MM.1S (cell line): ENCODE measurements at regions not wholly inside any gene's neighbourhood (a gene's known extent, or its start where the extent isn't known, plus 50 kb on each side); places are given as distances from the start of the nearest gene placed in this dataset.

Experiments
- DNase-seq: peaks from one replicate; pipeline ENCODE4 v3.0.0-alpha.2; 2015
- H2AFZ ChIP-seq: fragments of 300-600 bp; sonication (generic); 2 replicates; pipeline ENCODE4 v1.6.0; 2016; ENCODE audit warnings: antibody characterized with exemption, low read length
- H3F3A ChIP-seq: fragments of 300-600 bp; sonication (generic); 2 replicates; pipeline ENCODE4 v1.6.1; 2016; ENCODE audit warnings: mild to moderate bottlenecking, antibody characterized with exemption, low read length, moderate library complexity, mixed read lengths; ENCODE audit not compliant: insufficient read depth
- H3K27ac ChIP-seq: fragments of 300-600 bp; sonication (generic); 2 replicates; pipeline ENCODE4 v1.5.1; 2016; ENCODE audit warnings: mild to moderate bottlenecking, low read length
- H3K27me3 ChIP-seq: fragments of 300-600 bp; sonication (generic); replicated peaks from 2 replicates; pipeline ENCODE4 v1.6.0; 2016; ENCODE audit warnings: low read length; ENCODE audit not compliant: insufficient read depth
- H3K36me3 ChIP-seq: fragments of 300-600 bp; sonication (generic); replicated peaks from 2 replicates; pipeline ENCODE4 v1.6.1; 2016; ENCODE audit warnings: mild to moderate bottlenecking, low read length, mixed read lengths; ENCODE audit not compliant: insufficient read depth
- H3K4me1 ChIP-seq: fragments of 300-600 bp; sonication (generic); 2 replicates; pipeline ENCODE4 v1.6.1; 2016; ENCODE audit warnings: low read length, mixed read lengths
- H3K4me2 ChIP-seq: fragments of 300-600 bp; sonication (generic); 2 replicates; pipeline ENCODE4 v1.6.0; 2016; ENCODE audit warnings: low read depth, low read length
- H3K4me3 ChIP-seq: fragments of 300-600 bp; sonication (generic); 2 replicates; pipeline ENCODE4 v1.5.1; 2016; ENCODE audit warnings: low read length, mixed read lengths
- H3K79me2 ChIP-seq: fragments of 300-600 bp; sonication (generic); 2 replicates; pipeline ENCODE4 v1.6.1; 2016; ENCODE audit warnings: mixed run types, low read length, mixed read lengths
- H3K9ac ChIP-seq: fragments of 300-600 bp; sonication (generic); 2 replicates; pipeline ENCODE4 v1.6.1; 2016; ENCODE audit warnings: low read length, mixed read lengths
- H3K9me2 ChIP-seq: fragments of 300-600 bp; sonication (generic); replicated peaks from 2 replicates; pipeline ENCODE4 v1.6.1; 2016; ENCODE audit warnings: mild to moderate bottlenecking, low read length, mixed read lengths; ENCODE audit not compliant: insufficient read depth
- H3K9me3 ChIP-seq: fragments of 300-600 bp; sonication (generic); replicated peaks from 2 replicates; pipeline ENCODE4 v1.6.1; 2016; ENCODE audit warnings: mild to moderate bottlenecking, low read length, mixed read lengths; ENCODE audit not compliant: insufficient read depth
- H4K20me1 ChIP-seq: fragments of 300-600 bp; sonication (generic); 2 replicates; pipeline ENCODE4 v1.6.1; 2016; ENCODE audit warnings: mild to moderate bottlenecking, low read length, moderate library complexity, mixed read lengths; ENCODE audit not compliant: insufficient read depth
- CTCF ChIP-seq: fragments of 300-600 bp; sonication (generic); IDR thresholded peaks from 2 replicates; pipeline ENCODE4 v1.5.1; 2016; ENCODE audit warnings: antibody characterized with exemption, low read length, mixed read lengths
- EZH2 ChIP-seq: fragments of 300-600 bp; sonication (generic); optimal IDR thresholded peaks from 2 replicates; pipeline ENCODE3; 2017; ENCODE audit warnings: low read depth, mild to moderate bottlenecking, antibody characterized with exemption, low read length, mixed read lengths
- EZH2phosphoT487 ChIP-seq: fragments of 300-600 bp; sonication (generic); IDR thresholded peaks from 2 replicates; pipeline ENCODE4 v1.6.1; 2018; ENCODE audit warnings: antibody characterized with exemption, low read length

GRCh38 chr17:77323413-77324171 lies 182.8 kb downstream of the SEC14L1 start:
- no peak for TF ChIP-seq CTCF
- Histone ChIP-seq H3K4me3 (no peak overlapping the region), H3K36me3 (no peaks in the 10 kb centered on the region), H3K27me3 (no peaks in the 10 kb centered on the region), H4K20me1 (peaks cover 11% of the 10 kb centered on the region), H3K9me3 (no peaks in the 10 kb centered on the region), H3K9me2 (no peaks in the 10 kb centered on the region), H2AFZ (no peak overlapping the region), H3F3A (peaks cover 36% of the 10 kb centered on the region), H3K9ac (no peak overlapping the region), H3K79me2 (peaks cover 87% of the 10 kb centered on the region), H3K4me1 (peaks cover 40% of the 10 kb centered on the region), H3K4me2 (peak overlapping the region; percentile 42; the same call in 1 of the 2 replicates), H3K27ac (peak overlapping the region; percentile 63; the same call in 1 of the 2 replicates)
- DNase-seq, result no peak

GRCh38 chr17:77324227-77324626 lies 183.5 kb downstream of the SEC14L1 start:
- peak overlapping the region; percentile 63; the same call in 1 of the 2 replicates for H3K27ac ChIP-seq
- H3K4me1 ChIP-seq, result peaks cover 35% of the 10 kb centered on the region
- H3K9me2 ChIP-seq, result no peaks in the 10 kb centered on the region
- H3K9ac ChIP-seq, result no peak overlapping the region
- H3K9me3 ChIP-seq, result no peaks in the 10 kb centered on the region
- H2AFZ ChIP-seq, result no peak overlapping the region
- TF ChIP-seq EZH2 (no peak), EZH2phosphoT487 (no peak), CTCF (no peak)
- peaks cover 30% of the 10 kb centered on the region for H3F3A ChIP-seq
- H4K20me1 ChIP-seq, result peaks cover 14% of the 10 kb centered on the region
- DNase-seq, result no peak
- H3K36me3 ChIP-seq, result no peaks in the 10 kb centered on the region
- H3K4me3 ChIP-seq, result no peak overlapping the region
- H3K4me2 ChIP-seq, result peak overlapping the region; percentile 42
- H3K79me2 ChIP-seq, result peaks cover 91% of the 10 kb centered on the region
- no peaks in the 10 kb centered on the region for H3K27me3 ChIP-seq

GRCh38 chr17:77325577-77326075 lies 184.9 kb downstream of the SEC14L1 start:
- Histone ChIP-seq H3K9me2 (no peaks in the 10 kb centered on the region), H3K27ac (peak overlapping the region; percentile 63), H3F3A (peaks cover 16% of the 10 kb centered on the region), H3K4me1 (peaks cover 35% of the 10 kb centered on the region), H3K27me3 (no peaks in the 10 kb centered on the region), H3K4me2 (peak overlapping the region; percentile 42; the same call in 1 of the 2 replicates), H4K20me1 (peaks cover 14% of the 10 kb centered on the region), H3K36me3 (no peaks in the 10 kb centered on the region), H2AFZ (no peak overlapping the region), H3K9ac (peak overlapping the region; percentile 45; the same call in 1 of the 2 replicates), H3K4me3 (no peak overlapping the region; the same call in 1 of the 2 replicates), H3K9me3 (no peaks in the 10 kb centered on the region), H3K79me2 (peaks cover 95% of the 10 kb centered on the region)
- TF ChIP-seq CTCF, result no peak
- TF ChIP-seq EZH2phosphoT487, result no peak
- TF ChIP-seq EZH2, result no peak
- no peak for DNase-seq
